BJ (cell line): ENCODE measurements at regions not wholly inside any gene's neighbourhood (a gene's known extent, or its start where the extent isn't known, plus 50 kb on each side); places are given as distances from the start of the nearest gene placed in this dataset.

Experiments
- CTCF ChIA-PET: fragments of 350-600 bp; formaldehyde crosslinking; extraction: SDS; loops from one replicate; lab custom pipeline; 2021; ENCODE audit warnings: antibody characterized with exemption, inconsistent platforms; lab: Yijun Ruan, JAX
- POLR2A ChIA-PET: fragments of 300-600 bp; sonication (Branson Sonifier 250); formaldehyde crosslinking; extraction: SDS; loops from one replicate; lab custom pipeline; 2021; ENCODE audit warnings: antibody characterized with exemption; lab: Charles Lee
- DNase-seq: peaks from one replicate; pipeline ENCODE4 v3.0.0-alpha.2; 2011; ENCODE audit warnings: low read depth
- H3K27me3 ChIP-seq: 2 replicates; pipeline ENCODE4 v1.6.0; 2011; ENCODE audit warnings: low read length; ENCODE audit not compliant: control insufficient read depth, insufficient read depth
- H3K36me3 ChIP-seq: 2 replicates; pipeline ENCODE4 v1.5.1; 2011; ENCODE audit warnings: low read length; ENCODE audit not compliant: control insufficient read depth, insufficient read depth
- H3K4me3 ChIP-seq: 2 replicates; pipeline ENCODE4 v1.5.1; 2011; ENCODE audit warnings: low read depth, mild to moderate bottlenecking, control low read depth, low read length
- CTCF ChIP-seq: IDR thresholded peaks from 2 replicates; pipeline ENCODE4 v1.5.1; 2011; ENCODE audit warnings: low read depth, mild to moderate bottlenecking, control low read depth, inconsistent platforms, low read length, moderate library complexity; ENCODE audit not compliant: insufficient read depth

DNA sequence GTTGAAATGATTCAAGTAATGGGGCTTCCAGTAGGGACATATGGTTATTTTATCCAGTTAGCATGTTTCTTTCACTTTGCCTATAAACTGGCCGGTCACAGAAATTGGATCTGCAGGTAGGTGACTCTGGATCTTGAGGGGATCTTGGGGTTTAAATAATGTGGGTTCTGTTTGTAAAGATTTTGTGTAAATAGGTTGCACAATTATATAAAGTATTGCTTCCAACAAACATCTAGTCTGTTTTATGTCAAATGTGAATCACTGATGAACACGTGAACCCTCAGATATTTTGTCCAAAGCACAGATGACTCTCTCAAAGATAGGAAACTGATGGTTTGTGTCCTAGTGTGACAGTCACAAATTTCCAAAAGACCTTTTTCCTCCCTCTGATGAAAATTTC is 98.4 kb downstream of the ZIC5 start:
- ChIA-PET POLR2A (no interaction called here), CTCF (no interaction called here)
- no peaks in the 10 kb centered on the region for H3K36me3 ChIP-seq
- peaks cover 2% of the 10 kb centered on the region; the same call in 1 of the 2 replicates for H3K27me3 ChIP-seq
- H3K4me3 ChIP-seq = no peak overlapping the region
- DNase-seq = no peak
- no peak for TF ChIP-seq CTCF

DNA sequence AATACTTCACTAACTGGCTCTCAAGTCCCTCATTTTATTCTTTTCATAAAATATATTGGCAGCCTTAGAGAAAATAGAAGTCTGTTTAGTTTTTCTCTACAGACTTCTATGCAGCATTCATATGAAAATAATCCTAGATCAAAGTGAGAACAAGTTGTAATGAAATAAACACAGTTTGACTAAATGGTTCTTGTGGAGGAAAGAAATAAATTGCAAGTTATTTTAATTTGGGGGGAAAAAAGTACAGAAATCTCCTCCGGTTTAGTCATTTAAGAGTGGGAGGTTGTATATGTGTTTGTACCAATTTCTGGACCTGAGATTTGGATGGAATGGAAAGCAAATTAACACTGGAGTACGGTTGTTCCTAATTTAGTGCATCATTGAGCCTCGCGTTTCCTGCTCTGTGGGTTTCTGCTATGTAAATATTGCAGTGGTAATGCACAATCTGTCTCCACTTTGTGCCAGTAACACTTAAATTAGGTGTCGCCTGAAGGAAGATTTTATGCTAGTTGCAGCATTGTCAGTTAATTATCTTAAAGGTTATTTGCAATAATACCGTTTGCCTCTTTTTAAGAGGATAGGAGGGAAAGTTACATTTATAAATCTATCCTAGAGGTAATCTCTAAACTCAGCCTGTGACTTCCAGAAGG is 100.2 kb downstream of the ZIC5 start:
- POLR2A ChIA-PET = no interaction called here
- TF ChIP-seq CTCF = no peak
- Histone ChIP-seq H3K36me3 (no peaks in the 10 kb centered on the region), H3K4me3 (no peak overlapping the region), H3K27me3 (peaks cover 2% of the 10 kb centered on the region; the same call in 1 of the 2 replicates)
- no peak for DNase-seq
- CTCF ChIA-PET = no interaction called here

GRCh38 chr13:99870541-99870940 is 101.0 kb downstream of the ZIC5 start:
- ChIA-PET POLR2A (no interaction called here), CTCF (interaction anchor here (0.6 kb wide), 1 partner anchor 28 kb away, joined by 3 read pairs; no protein-coding TSS in a partner anchor)
- no peaks in the 10 kb centered on the region for H3K36me3 ChIP-seq
- DNase-seq = no peak
- no peak overlapping the region for H3K4me3 ChIP-seq
- H3K27me3 ChIP-seq = peaks cover 2% of the 10 kb centered on the region; the same call in 1 of the 2 replicates
- TF ChIP-seq CTCF = no peak

DNA sequence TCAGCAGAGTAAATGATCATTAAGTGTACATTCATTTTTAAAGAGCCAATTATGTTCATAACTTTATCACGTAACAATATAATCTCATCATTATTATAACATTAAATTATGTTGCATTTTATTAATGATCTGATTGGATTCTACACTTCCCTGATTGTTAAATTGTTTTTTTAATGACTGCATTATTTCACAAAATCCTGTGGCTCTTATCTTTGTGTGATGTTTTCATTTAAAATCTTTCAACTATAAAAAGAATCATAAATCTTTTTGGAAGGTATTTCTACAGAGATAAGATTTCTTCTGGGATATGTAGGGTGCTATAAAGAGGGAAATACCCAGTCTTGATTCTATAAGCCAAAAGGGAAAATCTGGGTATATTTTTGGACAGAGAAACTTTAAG is 101.7 kb downstream of the ZIC5 start:
- Histone ChIP-seq H3K27me3 (peaks cover 2% of the 10 kb centered on the region; the same call in 1 of the 2 replicates), H3K36me3 (no peaks in the 10 kb centered on the region), H3K4me3 (no peak overlapping the region)
- DNase-seq = no peak
- ChIA-PET POLR2A (no interaction called here), CTCF (interaction anchor here (0.6 kb wide), 1 partner anchor 28 kb away, joined by 3 read pairs; no protein-coding TSS in a partner anchor)
- no peak for TF ChIP-seq CTCF

DNA sequence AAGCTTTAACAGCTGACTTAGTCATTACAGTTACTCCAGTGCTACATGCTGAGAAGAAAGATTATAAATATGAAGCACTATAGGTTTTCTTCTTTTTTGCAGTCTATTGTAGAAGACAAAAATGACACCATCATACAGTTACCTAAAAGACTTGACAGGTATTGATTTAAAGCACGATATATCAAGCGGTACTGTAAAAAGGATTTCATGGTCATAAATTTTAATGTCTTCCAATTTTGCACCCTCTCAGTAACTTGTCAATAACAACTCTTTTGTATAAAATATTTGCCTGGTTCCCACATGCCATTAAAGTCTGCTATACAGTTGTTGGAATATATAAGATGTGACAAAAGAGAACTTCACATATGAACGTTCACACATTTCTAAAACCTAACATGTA is 102.8 kb downstream of the ZIC5 start:
- no peak for TF ChIP-seq CTCF
- ChIA-PET POLR2A (no interaction called here), CTCF (no interaction called here)
- Histone ChIP-seq H3K36me3 (no peaks in the 10 kb centered on the region), H3K27me3 (peaks cover 2% of the 10 kb centered on the region; the same call in 1 of the 2 replicates), H3K4me3 (no peak overlapping the region)
- DNase-seq = no peak
